Erythroblast (primary cell): ENCODE measurements at regions not wholly inside any gene's neighbourhood (a gene's known extent, or its start where the extent isn't known, plus 50 kb on each side); places are given as distances from the start of the nearest gene placed in this dataset.

Experiments
- GATA1 ChIP-seq: IDR thresholded peaks from 2 replicates; pipeline ENCODE4 v1.6.1; 2011; ENCODE audit warnings: low read depth, mild to moderate bottlenecking, control low read depth, low read length, moderate library complexity
- POLR2A ChIP-seq: IDR thresholded peaks from 2 replicates; pipeline ENCODE4 v1.6.1; 2011; ENCODE audit warnings: mild to moderate bottlenecking, low read length

DNA sequence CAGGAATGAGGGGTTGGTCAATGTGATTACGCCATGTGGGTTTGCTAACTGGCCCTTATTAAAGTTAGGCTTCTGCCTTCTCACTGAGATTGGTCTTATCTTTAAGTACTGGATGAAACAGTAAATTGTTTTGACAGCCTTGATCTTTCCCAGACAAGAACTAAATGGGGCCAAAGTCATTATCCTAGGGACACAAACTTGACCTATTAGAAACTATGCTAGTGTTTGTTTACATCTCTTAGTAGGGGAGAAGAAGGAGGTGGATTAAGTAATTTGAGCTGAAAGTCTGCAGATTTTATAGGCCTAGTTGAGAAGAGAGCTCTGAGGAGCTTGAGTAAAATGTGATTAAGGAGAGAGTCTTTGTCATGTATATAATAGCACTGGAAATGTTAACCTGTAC is 386.9 kb downstream of the HTR7 start:
- TF ChIP-seq POLR2A (no peak), GATA1 (no peak)
